NCI-H510A (cell line): ENCODE measurements at regions not wholly inside any gene's neighbourhood (a gene's known extent, or its start where the extent isn't known, plus 50 kb on each side); places are given as distances from the start of the nearest gene placed in this dataset.
"Not testable (repeated sequence)": the region's sequence is repeated elsewhere in the genome, so short reads cannot be mapped to it uniquely, and the experiment has no call there.

ENCODE experiments used
- DNase-seq: peaks from one replicate; lab custom pipeline; 2025; lab: John Stamatoyannopoulos, UW

- DNase-seq = peak; percentile 19
Measured at GRCh38 chr1:70751676-70752287, 295.8 kb downstream of the PTGER3 start.

- no peak for DNase-seq
Measured at GRCh38 chr1:70754701-70755100, 292.9 kb downstream of the PTGER3 start.

GRCh38 chr1:70760154-70760553, 287.5 kb downstream of the PTGER3 start:
- no peak for DNase-seq

DNA sequence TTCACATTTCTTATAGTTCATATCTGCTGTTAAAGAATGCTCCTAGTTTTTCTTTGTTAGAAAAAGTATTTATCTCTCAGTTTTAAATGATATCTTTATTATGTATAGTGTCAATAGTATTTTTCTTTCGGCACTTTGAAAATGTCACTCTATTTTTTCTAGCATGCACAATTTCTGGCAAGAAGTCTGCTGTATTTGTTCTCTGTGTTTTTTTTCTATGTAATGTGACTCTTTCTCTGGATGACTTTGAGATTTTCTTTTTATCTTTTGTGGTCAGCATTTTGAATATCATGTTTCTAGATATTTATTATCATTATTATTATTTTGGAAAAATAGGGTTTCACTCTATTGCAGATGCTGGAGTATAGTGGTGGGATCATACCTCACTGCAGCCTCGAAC, 285.2 kb downstream of the PTGER3 start:
- no peak for DNase-seq

- no peak for DNase-seq
Measured at GRCh38 chr1:70764747-70765146, 282.9 kb downstream of the PTGER3 start.

- DNase-seq = no peak
Measured at GRCh38 chr1:70767377-70767776, 280.2 kb downstream of the PTGER3 start.

DNA sequence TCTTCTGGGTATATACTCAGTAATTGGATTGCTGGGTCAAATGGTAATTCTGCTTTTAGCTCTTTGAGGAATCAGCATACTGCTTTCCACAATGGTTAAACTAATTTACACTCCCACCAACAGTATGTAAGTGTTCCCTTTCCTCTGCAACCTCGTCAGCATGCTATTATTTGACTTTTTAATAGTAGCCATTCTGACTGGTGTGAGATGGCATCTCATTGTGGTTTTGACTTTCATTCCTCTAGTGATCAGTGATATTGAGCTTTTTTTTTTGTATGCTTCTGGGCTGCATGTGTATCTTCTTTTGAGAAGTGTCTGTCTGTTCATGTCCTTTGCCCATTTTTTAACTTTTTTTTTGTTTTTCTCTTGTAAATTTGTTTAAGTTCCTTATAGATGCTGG, 279.4 kb downstream of the PTGER3 start:
- DNase-seq = no peak

DNA sequence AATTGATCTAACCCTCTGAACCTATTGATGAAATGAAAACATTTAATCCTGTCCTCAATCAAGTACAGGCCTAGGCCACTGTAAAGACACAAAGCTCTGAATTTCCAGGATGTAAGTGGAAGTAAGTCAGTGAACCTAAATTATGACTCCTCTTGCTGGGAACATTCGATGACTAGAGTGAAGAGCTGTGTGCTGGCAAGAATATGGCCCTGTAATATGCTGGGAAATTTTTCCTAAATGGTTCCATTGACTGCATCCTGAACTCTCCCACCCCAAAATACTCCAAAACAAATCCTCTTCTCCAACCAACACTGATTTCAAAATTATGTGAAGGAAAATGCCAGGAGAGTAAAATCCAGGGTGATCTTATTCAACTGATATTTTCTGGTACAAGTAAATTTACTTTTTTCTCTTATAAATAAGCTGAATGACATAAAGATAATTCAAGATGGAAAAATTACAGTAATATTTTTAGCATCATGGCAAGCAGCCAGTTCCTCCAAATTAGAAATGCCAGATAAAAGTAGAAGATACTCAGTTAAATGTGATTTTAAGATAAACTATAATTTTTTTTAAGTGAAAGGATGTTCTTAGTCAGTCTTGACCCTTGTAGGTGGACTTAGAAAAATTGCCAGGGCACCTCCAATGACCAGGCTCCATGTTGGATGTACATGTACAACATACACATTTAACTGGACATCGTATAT, 269.4 kb downstream of the PTGER3 start:
- DNase-seq = no peak

GRCh38 chr1:70778934-70779333, 268.7 kb downstream of the PTGER3 start:
- DNase-seq = no peak

DNA sequence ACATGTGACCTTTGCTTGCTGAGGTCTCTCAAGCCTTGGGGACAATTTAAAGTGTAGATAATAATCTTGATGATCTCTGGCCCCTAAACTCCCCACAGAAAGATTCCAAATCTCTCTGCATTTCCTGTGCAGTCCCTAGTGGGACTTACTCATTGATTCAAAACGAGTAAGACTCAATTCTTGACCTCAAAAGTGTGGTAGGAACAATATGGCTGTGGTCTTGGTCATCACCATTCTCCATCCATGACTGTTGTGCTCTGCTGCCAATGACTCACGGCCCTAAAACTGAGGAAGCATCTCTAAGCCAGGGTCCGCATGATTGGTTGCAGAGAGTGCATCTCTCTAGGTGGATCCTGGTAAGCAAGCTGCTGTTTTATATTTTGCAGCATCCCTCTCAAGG, 268.0 kb downstream of the PTGER3 start:
- DNase-seq = no peak

DNA sequence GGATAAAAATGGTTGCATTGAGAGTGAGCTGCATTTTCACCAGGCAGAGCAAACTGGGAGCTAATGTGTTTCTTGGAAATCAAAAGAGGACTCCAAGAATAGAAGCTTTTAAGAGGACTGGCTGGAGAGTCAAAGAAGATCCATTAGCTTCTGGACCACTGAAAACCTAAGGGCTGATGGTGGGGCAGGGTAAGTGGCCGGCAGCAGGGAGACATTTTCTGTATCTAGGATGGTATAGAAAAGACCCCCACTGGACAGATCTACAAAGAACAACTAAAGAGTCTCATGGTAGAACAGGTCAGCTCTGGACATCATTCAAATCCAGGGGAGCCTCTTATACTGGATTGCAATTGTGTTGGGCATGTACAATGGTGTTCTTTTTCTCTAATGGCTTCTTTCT, 262.3 kb downstream of the PTGER3 start:
- DNase-seq = no peak

GRCh38 chr1:70790232-70790923, 257.2 kb downstream of the PTGER3 start:
- no peak for DNase-seq

- not testable (repeated sequence) for DNase-seq
Measured at GRCh38 chr1:70795064-70795463, 252.6 kb downstream of the PTGER3 start.

GRCh38 chr1:70796298-70796697, 251.3 kb downstream of the PTGER3 start:
- DNase-seq = not testable (repeated sequence)

GRCh38 chr1:70802625-70803024, 245.0 kb downstream of the PTGER3 start:
- not testable (repeated sequence) for DNase-seq

- no peak for DNase-seq
Measured at GRCh38 chr1:70805641-70806040, 242.0 kb downstream of the PTGER3 start.

DNA sequence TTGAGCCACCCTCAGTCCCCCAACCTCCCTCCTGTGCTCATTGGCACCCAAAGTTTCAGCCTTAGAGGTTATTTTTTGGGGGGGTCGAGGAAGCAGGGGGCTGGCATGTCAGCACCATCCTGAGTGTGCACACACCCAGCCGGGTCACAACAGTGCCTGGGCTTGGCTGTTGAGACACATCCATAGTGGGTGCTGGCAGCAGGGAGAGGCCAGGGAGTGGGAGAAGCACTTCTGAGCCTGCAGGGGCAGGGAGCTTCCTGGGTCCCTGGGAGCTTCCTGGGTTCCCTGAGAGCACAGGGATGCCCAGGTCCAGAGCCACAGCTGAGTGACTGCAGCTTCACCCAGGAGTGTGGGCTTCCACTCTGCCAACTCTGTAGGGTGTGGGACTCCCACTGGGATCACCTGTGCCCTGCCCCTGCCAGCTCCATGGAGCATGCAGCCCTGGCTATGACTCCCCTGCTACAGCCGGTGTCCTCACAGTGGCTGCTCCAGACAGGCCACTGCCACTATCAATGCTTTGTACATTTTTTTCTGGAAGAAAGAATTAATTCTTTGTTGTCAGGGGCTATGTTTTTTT, 240.4 kb downstream of the PTGER3 start:
- DNase-seq = no peak

DNA sequence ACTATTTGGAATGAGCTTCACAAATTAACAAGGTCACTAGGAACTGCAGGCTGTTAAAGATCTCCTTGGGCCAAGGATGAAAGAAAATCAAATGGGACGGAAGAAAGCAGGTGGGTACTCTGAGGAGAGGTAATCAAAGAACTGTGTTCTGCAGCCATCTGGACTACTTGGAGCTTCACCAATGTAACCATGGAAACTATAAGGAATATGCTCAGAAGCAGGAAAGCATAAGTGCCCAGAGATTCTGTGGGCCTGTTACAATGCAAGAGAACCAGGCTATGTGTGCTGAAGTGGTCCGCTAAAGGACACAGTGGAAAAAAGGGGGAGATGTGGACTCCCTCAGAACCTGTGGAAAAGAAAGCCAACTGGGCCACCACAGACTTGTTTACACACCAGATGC, 238.5 kb downstream of the PTGER3 start:
- DNase-seq = no peak

GRCh38 chr1:70811815-70812214, 235.8 kb downstream of the PTGER3 start:
- DNase-seq = no peak

DNA sequence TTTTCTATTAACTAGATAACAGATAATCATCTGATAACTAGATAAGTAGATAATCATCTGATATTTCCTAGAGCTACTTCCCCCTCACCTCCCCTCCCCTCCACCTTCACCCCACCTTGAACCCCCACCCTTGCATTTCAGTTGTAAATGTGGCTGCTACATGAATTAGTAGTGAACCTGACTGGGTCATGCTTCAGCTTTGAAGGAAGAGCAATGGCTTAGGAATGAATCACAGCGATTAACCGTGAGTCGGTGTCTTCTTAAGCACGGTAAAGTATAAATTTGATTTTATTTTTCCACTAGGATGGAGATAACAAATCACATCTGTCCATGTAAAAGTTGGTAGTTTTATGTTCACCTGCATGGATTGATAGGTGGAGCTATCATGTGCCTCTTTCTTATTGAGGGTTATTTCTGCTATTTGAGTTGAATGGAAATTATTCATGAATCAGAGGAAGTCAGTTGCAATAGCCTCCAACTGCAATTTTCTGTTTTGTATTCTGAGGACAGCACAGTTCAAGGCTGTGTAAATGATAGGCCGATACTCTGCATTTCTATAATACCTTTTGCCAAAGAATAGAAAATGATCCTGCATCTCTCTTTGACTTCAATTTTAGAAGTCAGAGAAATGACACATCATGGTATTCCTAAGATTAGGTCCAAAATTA, 235.0 kb downstream of the PTGER3 start:
- DNase-seq = no peak

- DNase-seq = no peak
Measured at GRCh38 chr1:70818401-70818800, 229.2 kb downstream of the PTGER3 start.

- no peak for DNase-seq
Measured at GRCh38 chr1:70819231-70819630, 228.4 kb downstream of the PTGER3 start.
